T-helper 2 cell (primary cell): ENCODE measurements at regions not wholly inside any gene's neighbourhood (a gene's known extent, or its start where the extent isn't known, plus 50 kb on each side); places are given as distances from the start of the nearest gene placed in this dataset.

Experiments
- DNase-seq, 5 experiments: peaks; one replicate each; pipeline versions ENCODE4 v3.0.0 to v3.0.0-alpha.2; 2012 to 2022

DNA sequence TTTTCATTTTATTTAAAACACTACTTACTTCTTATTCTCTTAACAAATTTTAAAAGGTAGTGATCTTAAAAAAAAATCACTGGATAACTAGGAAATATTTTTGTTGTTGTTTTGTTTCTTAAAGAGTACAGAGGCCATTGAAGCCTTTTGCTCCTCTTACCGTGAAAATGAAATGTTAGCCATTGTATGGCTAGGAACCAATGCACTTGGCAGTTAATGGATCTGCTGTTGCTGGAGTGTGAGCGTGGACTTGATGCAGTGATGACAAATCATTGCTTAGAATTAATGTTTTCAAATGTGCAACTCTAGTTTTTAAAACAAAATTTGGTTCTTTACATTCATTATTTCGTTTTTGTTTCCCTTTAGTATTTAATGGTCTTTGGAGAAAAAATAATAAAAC, 162.3 kb downstream of the HAUS1 start:
- DNase-seq = no peak

- peak in 1 of 5 experiments; percentile 34 for DNase-seq
These were observed 164.5 kb downstream of the HAUS1 start for GRCh38 chr18:46268671-46269070.

GRCh38 chr18:46269275-46269674, 165.1 kb downstream of the HAUS1 start:
- peak in 1 of 5 experiments; percentile 46 for DNase-seq

- no peak for DNase-seq
These were observed 167.3 kb downstream of the HAUS1 start for GRCh38 chr18:46271488-46271887.

GRCh38 chr18:46273861-46274260, 169.7 kb downstream of the HAUS1 start:
- no peak for DNase-seq

GRCh38 chr18:46274266-46274665, 170.1 kb downstream of the HAUS1 start:
- DNase-seq = no peak

DNA sequence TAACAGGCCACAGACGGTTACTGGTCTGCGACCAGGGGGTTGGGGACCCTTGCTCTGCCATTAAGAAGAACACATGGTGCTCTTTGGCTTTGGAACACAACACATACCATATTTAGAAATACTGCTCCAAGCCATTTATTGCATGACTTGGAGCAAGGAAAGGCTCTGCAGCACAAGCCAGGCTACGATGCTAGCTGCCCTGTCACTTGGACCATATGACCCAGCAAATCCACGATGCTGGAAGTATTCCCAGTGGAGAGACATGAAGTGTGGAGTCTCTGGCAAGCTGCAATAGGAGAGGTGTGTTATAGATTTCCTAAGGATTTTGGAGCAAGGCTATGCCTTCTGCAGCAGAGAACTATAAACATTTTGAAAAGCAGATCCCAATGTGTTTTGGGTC, 171.2 kb downstream of the HAUS1 start:
- DNase-seq = no peak

DNA sequence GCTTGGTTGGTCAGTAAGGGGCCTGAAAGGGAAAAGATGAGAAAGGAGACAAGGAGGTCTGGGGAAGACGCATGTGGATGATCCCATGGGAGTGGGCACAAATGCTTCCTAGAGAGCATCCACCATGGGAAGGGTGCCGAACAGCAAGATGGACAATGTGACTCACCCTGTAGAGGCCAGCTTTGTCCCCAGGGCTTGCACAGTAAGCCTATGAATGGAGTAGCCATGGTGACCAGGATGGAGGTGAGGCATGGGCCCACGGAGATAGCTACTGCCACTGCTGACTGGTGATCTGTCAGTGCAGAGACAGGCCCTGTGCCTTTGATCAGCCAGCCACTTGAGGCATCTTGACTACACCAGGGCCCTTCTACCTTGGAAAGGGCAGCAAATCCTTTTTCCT, 172.6 kb downstream of the HAUS1 start:
- no peak for DNase-seq

GRCh38 chr18:46278481-46279465, 174.6 kb downstream of the HAUS1 start:
- DNase-seq = peak in 1 of 5 experiments; percentile 27

DNA sequence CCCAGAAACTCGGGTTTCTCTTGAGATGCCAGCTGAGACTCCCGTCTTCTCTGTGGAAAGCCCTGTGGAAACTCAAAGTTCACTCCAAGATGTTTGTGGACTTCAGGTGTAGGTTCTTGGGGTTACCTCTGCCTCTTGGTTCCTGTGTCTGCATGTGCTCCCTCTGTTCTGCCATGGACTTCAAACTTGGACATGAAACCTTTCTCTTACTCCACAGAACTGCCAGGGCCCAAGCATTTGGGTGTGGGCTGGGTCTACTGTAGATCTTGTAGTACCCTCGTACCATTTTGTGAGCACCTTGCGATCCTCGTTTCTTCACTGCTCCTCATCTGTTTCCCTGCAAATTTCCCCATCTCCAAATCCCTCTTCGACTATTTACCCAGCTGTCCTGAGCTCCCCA, 175.5 kb downstream of the HAUS1 start:
- DNase-seq = no peak

DNA sequence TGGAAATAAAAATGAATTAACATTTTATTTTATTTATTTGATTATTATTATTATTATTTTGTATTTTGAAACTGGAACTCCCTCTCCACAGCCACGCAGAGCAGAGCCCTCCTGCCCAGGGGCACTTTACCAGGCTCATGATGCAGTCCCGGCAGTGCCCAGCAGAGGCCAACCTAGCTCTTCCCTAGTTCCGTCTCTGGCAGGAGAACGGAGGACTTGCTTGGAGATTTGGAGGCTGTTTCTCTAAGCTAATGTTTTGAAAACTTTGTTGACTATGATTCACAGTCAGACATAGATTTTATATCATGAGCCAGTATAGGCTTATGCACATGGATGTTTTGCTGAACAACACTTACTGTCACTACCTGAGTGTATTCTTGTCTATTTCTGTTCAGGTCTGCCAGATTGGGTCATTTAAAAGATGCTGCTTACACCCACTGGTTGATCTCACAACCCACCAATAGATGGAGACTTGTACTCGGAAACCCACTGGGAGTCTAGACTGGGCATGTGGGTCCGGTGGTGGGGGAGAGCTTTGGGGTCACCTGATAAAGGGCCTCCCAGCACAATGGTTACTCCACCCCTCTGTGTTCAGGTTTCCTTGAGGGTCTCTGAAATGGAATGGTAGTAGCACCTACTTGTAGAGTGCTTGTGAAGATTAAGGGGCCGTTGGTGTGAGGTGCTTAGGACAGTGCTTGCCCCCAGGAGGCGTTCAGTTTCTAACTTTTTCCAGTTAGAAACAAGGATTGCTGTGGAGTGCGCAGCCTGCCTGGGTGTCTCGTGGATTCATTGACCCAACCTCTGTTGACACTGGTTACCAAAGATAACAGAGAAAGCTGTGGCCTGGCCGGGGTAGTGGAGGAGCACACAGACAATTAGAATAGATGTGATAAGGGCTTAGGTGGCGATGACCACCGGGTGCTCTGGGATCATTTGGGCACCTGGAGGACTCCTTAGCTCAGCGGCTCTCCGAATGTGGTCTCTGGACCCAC, 177.3 kb downstream of the HAUS1 start:
- DNase-seq = peak in 4 of 5 experiments; percentile 13 to 62 (median 32)

DNA sequence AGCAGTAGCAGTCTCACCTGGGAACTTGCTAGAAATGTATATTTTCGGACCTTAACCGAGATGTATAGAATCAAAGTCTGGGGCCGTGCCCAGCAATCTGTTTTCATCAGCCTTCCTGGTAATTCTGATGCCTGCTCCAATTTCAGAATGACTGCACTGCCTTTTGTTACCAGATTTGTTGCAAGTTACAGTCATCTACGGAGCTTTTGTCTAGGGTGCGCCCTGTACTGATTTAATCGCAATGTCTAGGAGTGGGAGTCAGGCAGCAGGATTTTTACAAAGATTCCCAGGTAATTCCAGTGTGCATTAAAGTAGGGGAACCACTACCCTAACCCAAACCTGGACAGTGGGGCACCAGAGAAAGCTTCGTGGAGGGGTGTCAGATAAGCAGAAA, 178.0 kb downstream of the HAUS1 start:
- DNase-seq = no peak

- DNase-seq = no peak
These were observed 178.5 kb downstream of the HAUS1 start for GRCh38 chr18:46282646-46283045.

DNA sequence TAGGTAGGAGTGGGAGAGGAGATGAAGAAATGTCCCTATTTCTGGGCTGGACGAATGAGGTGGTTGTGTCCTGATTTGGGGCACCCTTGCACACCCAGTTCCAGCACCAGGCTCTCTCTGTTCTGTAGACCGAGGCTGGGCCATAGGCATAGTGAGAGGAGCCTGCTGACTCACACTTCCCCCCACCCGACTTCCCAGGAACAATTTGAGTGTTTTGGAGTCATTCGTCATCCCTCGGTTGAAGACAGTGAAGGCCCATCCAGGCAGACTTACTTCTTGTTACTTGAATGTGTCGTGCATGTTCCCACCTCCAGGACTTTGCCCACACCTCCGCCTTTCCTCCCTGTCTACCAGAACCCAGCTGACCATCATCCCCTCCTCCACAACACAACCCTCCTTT, 179.1 kb downstream of the HAUS1 start:
- DNase-seq = no peak

GRCh38 chr18:46283895-46284295, 179.7 kb downstream of the HAUS1 start:
- DNase-seq = no peak

- DNase-seq = no peak
These were observed 185.3 kb downstream of the HAUS1 start for GRCh38 chr18:46289463-46289862.

DNA sequence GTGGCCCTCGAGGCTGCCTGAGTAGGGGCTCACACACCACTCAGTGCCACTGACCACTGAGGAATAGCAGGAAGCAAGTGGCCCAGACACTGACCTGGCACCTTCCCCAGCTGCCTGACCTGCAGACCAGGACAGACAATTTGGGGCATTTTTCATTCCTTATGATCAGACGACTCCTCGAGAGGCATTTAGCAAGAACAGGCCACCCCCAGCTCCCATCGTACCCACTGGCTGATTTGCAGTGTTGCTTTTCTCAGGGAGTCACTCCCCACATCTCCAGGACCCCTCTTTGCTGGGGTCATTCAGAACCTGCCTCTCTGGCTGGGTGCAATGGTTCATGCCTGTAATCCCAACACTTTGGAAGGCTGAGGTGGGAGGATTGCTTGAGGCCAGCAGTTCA, 185.7 kb downstream of the HAUS1 start:
- DNase-seq = no peak

DNA sequence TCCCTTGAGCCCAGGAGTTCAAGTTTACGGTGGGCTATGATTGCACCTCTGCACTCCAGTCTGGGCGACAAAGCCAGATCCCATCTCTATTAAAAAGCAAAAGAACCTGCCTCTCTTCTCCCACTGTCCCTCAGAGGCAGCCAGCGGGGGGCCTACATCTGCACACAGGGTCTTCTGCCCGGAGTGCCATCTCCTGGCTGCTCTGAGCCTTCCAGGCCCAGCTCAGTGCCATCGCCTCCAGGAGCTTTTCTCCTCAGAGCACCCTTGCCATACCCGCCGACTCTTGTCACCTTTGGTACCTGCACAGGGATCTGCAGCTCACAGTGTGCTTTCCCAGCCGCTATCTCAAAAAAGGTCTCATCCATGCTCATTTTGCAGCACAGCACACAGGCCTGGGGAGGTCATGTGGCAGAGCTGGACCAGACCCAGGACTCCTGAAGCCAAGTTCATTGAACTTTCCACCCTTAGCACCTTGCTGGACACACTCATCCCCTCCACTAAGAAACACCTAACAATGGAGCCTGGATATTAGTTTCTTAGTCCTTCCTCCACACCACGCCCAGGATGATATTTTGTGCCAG, 186.3 kb downstream of the HAUS1 start:
- no peak for DNase-seq

GRCh38 chr18:46291149-46291548, 187.0 kb downstream of the HAUS1 start:
- peak in 1 of 5 experiments; percentile 14 for DNase-seq

DNA sequence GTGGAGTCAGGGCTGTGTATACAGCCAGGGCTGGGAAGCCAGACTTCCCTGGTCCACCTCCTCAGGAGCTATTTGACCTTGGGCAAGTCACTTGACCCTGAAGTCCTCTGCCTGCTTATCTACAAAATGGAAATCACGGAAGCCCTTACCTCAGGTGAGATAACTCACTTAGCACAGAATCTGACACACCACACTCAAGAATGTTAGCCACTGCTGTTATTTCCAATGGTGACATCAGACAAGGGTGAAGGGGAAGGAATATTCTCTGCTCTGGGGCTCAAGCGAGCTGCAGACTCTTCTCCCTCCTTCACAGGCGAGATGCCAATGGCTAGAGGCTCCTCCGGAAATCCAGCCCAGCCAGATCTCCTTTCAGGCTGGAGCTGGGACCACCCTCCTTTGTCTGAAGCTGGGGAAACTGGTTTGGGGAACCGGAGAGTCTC, 189.6 kb downstream of the HAUS1 start:
- DNase-seq = no peak

DNA sequence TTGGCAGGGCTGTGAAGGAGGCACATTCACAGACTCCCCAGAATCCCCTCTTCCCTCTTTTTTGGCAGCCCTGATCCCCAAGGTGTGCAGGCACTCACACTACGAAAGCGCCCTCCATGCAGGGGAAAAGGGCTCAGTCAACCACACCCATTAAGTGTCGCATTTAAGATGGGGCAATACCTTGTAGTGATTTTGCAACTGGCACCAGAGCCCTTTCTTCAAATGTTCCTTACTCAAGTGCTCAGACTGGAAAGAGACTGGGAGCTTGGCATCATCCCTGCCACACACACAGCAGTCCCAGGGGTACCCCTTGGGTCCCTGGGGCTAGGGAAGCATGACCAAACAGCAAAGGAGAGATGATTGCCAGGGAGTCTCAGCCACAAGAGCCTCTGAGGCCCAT, 190.1 kb downstream of the HAUS1 start:
- DNase-seq = no peak

DNA sequence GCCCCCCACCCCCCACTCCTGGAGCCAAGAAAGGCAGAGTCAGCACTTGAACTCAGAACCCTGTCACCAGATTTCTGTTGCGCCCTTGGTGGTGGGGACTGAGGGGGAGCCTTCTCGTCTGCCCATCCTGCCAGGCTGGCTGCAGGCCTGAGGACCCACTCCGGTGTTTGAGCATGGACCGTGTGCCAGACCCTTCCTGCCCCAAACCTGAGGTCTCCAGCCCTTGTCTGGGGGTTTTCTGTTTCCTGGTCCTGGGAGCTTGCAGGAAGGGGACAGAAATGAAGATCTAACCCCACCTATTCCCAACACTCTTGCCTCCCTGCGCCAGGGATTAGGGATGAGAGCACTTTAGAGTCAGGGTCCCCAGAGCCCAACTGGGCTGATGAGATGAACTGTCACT, 190.6 kb downstream of the HAUS1 start:
- no peak for DNase-seq

- DNase-seq = no peak
These were observed 191.2 kb downstream of the HAUS1 start for GRCh38 chr18:46295416-46295815.
